Neural crest cell (in vitro differentiated cells): ENCODE measurements at regions not wholly inside any gene's neighbourhood (a gene's known extent, or its start where the extent isn't known, plus 50 kb on each side); places are given as distances from the start of the nearest gene placed in this dataset.

ENCODE experiments used
- DNase-seq: peaks from one replicate; pipeline ENCODE4 v3.0.0; 2021; ENCODE audit warnings: low read depth, mixed read lengths, low spot score
- H3K27ac Mint-ChIP-seq: one replicate; pipeline ENCODE4 v1.8.0; 2021; ENCODE audit warnings: mild to moderate bottlenecking, mixed read lengths; ENCODE audit not compliant: unreplicated experiment
- H3K27me3 Mint-ChIP-seq: 2 replicates; pipeline ENCODE4 v1.8.0; 2021; ENCODE audit warnings: low read depth, mild to moderate bottlenecking, mixed read lengths
- H3K36me3 Mint-ChIP-seq: 2 replicates; pipeline ENCODE4 v1.8.0; 2021; ENCODE audit warnings: low read depth, mild to moderate bottlenecking, mixed read lengths
- H3K4me1 Mint-ChIP-seq: 2 replicates; pipeline ENCODE4 v1.8.0; 2021; ENCODE audit warnings: mixed read lengths
- H3K4me3 Mint-ChIP-seq: one replicate; pipeline ENCODE4 v1.8.0; 2021; ENCODE audit warnings: mild to moderate bottlenecking, mixed read lengths
- H3K9me3 Mint-ChIP-seq: 2 replicates; pipeline ENCODE4 v1.8.0; 2021; ENCODE audit warnings: mixed read lengths
- TF ChIP-seq, protein P1 (sequence below): fragments of 200-600 bp; sonication (generic); conservative IDR thresholded peaks from 2 replicates; pipeline ENCODE4 v1.5.0; 2021; ENCODE audit warnings: antibody characterized with exemption, mild to moderate bottlenecking

DNA sequence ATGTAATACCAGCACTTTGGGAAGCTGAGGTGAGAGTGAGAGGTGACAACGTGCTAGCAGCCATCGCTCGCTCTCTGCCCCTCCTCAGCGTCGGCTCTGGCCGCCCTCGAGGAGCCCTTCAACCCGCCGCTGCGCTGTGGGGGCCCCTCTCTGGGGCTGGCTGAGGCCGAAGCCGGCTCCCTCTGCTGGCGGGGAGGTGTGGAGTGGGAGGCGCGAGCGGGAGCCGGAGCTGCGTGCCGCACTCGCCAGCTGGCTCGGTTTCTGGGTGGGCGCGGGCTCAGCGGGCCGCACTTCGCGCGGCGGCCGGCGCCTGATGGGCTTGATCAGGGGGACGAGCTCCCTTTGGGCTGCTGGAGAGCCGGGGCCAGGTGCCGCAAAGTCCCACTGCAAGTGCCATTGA, 98.9 kb upstream of the UBASH3B start:
- peak; percentile 53 for DNase-seq
- TF ChIP-seq, protein P1, sequence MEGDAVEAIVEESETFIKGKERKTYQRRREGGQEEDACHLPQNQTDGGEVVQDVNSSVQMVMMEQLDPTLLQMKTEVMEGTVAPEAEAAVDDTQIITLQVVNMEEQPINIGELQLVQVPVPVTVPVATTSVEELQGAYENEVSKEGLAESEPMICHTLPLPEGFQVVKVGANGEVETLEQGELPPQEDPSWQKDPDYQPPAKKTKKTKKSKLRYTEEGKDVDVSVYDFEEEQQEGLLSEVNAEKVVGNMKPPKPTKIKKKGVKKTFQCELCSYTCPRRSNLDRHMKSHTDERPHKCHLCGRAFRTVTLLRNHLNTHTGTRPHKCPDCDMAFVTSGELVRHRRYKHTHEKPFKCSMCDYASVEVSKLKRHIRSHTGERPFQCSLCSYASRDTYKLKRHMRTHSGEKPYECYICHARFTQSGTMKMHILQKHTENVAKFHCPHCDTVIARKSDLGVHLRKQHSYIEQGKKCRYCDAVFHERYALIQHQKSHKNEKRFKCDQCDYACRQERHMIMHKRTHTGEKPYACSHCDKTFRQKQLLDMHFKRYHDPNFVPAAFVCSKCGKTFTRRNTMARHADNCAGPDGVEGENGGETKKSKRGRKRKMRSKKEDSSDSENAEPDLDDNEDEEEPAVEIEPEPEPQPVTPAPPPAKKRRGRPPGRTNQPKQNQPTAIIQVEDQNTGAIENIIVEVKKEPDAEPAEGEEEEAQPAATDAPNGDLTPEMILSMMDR = peak; percentile 61
- peak overlapping the region; percentile 39 for H3K4me3 Mint-ChIP-seq
- H3K27me3 Mint-ChIP-seq = peaks cover 11% of the 10 kb centered on the region
- no peak overlapping the region for H3K27ac Mint-ChIP-seq
- H3K4me1 Mint-ChIP-seq = peaks cover 3% of the 10 kb centered on the region
- H3K36me3 Mint-ChIP-seq = no peaks in the 10 kb centered on the region
- H3K9me3 Mint-ChIP-seq = peaks cover 2% of the 10 kb centered on the region

DNA sequence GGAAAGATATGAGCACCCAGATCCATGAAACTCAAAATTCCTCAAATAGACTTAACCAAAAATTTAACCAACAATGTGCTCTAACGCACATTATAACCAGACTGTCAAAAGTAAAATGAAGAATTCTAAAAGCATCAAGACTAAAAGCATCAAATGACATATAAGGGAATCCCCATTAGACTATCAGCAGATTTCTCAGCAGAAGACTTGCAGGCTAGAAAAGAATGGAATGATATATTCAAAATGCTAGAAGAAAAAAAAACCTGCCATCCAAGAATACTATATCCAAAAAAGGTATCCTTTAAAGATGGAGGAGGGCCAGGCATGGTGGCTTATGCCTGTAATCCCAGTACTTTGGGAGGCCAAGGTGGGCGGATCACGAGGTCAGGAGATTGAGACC, 117.5 kb upstream of the UBASH3B start:
- H3K27ac Mint-ChIP-seq = no peak overlapping the region
- H3K27me3 Mint-ChIP-seq = peaks cover 4% of the 10 kb centered on the region
- no peak overlapping the region for H3K4me3 Mint-ChIP-seq
- DNase-seq = no peak
- no peaks in the 10 kb centered on the region for H3K4me1 Mint-ChIP-seq
- peaks cover 27% of the 10 kb centered on the region for H3K9me3 Mint-ChIP-seq
- peaks cover 19% of the 10 kb centered on the region for H3K36me3 Mint-ChIP-seq
- TF ChIP-seq, protein P1 = no peak

DNA sequence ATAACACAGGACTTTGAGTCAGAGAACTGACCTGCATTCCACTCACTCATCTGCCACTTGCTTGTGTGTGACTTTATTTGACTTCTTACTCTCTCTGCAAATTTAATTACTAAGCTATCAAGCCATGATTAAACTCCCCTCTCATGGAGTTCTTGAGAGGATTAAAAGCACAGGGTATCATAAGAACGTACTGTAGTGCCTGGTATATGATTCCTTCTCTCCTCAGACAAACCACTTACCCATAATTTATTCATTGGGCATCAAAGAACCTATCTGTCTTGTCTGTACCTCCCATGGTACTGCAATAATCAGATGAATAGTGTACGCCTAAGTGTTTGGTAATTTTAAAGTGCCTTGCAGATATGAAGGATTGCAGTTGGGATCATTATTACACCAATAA, 130.6 kb upstream of the UBASH3B start:
- no peak for DNase-seq
- no peak overlapping the region for H3K4me3 Mint-ChIP-seq
- no peaks in the 10 kb centered on the region for H3K27me3 Mint-ChIP-seq
- TF ChIP-seq, protein P1 = no peak
- peaks cover 20% of the 10 kb centered on the region for H3K4me1 Mint-ChIP-seq
- no peak overlapping the region for H3K27ac Mint-ChIP-seq
- no peaks in the 10 kb centered on the region for H3K9me3 Mint-ChIP-seq
- no peaks in the 10 kb centered on the region for H3K36me3 Mint-ChIP-seq

DNA sequence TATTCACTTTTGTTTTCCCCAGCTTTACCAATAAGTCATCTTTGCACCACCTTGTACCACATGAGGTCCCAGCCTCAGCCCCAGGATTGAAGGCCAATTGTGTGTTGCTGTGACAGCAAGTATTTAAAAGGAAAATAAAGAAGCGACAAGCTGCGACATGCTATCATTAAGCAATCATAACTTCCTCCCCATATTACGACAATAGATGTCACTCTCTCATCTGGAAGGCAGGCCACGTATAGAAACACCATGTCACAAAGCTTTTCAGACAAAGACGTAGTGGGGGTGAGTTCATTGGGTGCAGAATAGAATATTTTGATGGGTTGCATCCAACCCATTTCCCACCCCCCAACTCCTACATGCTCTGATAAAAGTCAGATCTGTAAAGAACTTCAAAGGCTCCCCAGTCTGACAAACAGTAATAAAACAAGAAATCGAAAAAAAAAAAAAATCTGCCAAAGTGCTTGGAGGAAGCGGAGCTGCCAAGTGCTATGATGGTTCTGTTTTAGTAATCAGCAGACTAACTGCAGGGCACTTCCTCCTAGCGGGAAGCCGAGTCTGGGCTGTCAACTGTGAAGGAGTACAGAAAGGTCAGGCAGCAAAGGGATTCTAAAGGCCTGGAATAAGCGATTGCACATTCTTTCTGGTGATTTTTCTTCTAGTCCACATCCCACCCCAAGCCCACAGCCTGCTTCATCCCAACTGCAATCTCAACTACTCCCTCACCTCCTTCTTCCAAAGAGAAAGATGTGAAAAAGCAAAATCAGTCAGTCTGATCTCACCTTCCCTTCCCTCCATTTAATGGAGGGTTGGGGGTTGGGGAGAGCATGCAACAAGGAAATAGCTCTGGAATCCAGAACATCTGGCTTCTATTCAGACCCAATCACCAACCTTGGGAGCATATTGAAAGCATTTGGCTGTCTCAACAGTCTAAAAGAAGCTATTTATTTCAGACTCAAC, 131.4 kb upstream of the UBASH3B start:
- no peaks in the 10 kb centered on the region for H3K27me3 Mint-ChIP-seq
- no peaks in the 10 kb centered on the region for H3K9me3 Mint-ChIP-seq
- no peak overlapping the region for H3K27ac Mint-ChIP-seq
- no peak overlapping the region for H3K4me3 Mint-ChIP-seq
- no peaks in the 10 kb centered on the region for H3K36me3 Mint-ChIP-seq
- TF ChIP-seq, protein P1 = no peak
- DNase-seq = no peak
- peaks cover 20% of the 10 kb centered on the region for H3K4me1 Mint-ChIP-seq

DNA sequence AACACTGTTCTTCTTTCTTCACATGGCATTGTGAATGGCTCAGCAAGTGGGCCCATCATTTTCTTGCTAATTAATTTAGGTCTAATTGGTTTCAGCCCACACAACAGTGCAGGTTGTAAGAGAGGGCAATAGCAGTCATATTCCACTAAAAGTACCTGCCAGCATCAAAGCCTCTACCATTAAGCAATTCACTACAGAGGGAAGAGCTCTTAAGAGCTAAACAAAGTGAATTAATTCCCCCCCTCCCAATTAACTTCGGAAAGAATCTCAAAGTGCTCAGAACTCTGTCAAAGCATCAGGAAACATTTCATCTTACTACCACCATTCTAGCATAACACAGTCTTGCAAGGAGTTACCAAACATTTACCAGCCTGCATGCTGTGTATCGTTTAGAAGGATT, 133.9 kb upstream of the UBASH3B start:
- H3K9me3 Mint-ChIP-seq = no peaks in the 10 kb centered on the region
- no peak for DNase-seq
- H3K4me3 Mint-ChIP-seq = no peak overlapping the region
- H3K4me1 Mint-ChIP-seq = peaks cover 20% of the 10 kb centered on the region
- H3K27ac Mint-ChIP-seq = no peak overlapping the region
- TF ChIP-seq, protein P1 = no peak
- no peaks in the 10 kb centered on the region for H3K36me3 Mint-ChIP-seq
- H3K27me3 Mint-ChIP-seq = no peaks in the 10 kb centered on the region
